GM23338 (cell line): ENCODE measurements at regions not wholly inside any gene's neighbourhood (a gene's known extent, or its start where the extent isn't known, plus 50 kb on each side); places are given as distances from the start of the nearest gene placed in this dataset.

ENCODE experiments used
- CREB1 ChIP-seq: fragments of 250-450 bp; sonication (Bioruptor Pico); IDR thresholded peaks from 2 replicates; pipeline ENCODE4 v1.5.0; 2020; ENCODE audit warnings: low read depth, mild to moderate bottlenecking, moderate library complexity
- EZH2 ChIP-seq: fragments of 200-600 bp; sonication (generic); IDR thresholded peaks from one replicate; pipeline ENCODE4 v1.8.0; 2017; ENCODE audit warnings: antibody characterized with exemption, mild to moderate bottlenecking, low read depth; ENCODE audit not compliant: unreplicated experiment
- EZH2phosphoT487 ChIP-seq: fragments of 200-600 bp; sonication (generic); IDR thresholded peaks from one replicate; pipeline ENCODE4 v1.8.1; 2018; ENCODE audit warnings: antibody characterized with exemption; ENCODE audit not compliant: unreplicated experiment
- JUNB ChIP-seq: IDR thresholded peaks from one replicate; pipeline ENCODE4 v1.6.1; 2016; ENCODE audit warnings: antibody characterized with exemption; ENCODE audit not compliant: unreplicated experiment
- POLR2AphosphoS5 ChIP-seq: IDR thresholded peaks from 2 replicates; pipeline ENCODE4 v1.6.1; 2016; ENCODE audit warnings: antibody characterized with exemption, low read depth
- TF ChIP-seq, protein P1 (sequence below), 2 experiments: fragments of 200-600 bp in 1 of 2; sonication (generic) in 1 of 2; conservative IDR thresholded peaks; 2 replicates each; pipeline versions ENCODE4 v1.5.1 to v1.6.1; 2016 to 2017; ENCODE audit warnings: antibody characterized with exemption in 2 of 2, low read depth in 2 of 2, mild to moderate bottlenecking in 2 of 2, moderate library complexity in 1 of 2
- TF ChIP-seq, protein P2 (sequence below): fragments of 250-450 bp; sonication (Bioruptor Pico); IDR thresholded peaks from 2 replicates; pipeline ENCODE4 v1.5.0; 2020; ENCODE audit warnings: mild to moderate bottlenecking, moderate library complexity
- TF ChIP-seq, protein P3 (sequence below): IDR thresholded peaks from one replicate; pipeline ENCODE4 v1.6.1; 2018; ENCODE audit warnings: antibody characterized with exemption; ENCODE audit not compliant: unreplicated experiment
- TF ChIP-seq, protein P4 (sequence below): IDR thresholded peaks from 2 replicates; pipeline ENCODE4 v1.6.1; 2016; ENCODE audit warnings: antibody characterized with exemption

DNA sequence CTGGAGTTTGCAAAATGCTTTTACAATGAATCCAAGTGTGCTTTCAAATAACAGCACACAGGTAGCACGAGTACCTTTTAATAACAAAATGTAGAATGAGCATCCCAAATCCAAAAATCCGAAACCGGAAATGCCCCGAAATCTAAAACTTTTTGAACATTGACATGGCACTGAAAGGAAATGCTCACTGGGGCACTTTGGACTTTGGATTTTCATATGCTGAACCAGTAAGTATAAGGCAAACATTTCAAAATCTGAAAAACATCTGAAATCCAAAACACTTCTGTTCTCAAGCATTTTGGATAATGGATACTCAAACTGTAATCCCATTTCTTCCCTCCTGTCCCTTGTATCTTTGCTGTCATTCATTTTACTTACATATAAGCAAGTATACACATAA, 50.1 kb downstream of the GCNT4 start:
- TF ChIP-seq EZH2 (no peak), POLR2AphosphoS5 (no peak), JUNB (no peak), CREB1 (CRISPR knock-in tag) (no peak), EZH2phosphoT487 (no peak)
- TF ChIP-seq, protein P1, sequence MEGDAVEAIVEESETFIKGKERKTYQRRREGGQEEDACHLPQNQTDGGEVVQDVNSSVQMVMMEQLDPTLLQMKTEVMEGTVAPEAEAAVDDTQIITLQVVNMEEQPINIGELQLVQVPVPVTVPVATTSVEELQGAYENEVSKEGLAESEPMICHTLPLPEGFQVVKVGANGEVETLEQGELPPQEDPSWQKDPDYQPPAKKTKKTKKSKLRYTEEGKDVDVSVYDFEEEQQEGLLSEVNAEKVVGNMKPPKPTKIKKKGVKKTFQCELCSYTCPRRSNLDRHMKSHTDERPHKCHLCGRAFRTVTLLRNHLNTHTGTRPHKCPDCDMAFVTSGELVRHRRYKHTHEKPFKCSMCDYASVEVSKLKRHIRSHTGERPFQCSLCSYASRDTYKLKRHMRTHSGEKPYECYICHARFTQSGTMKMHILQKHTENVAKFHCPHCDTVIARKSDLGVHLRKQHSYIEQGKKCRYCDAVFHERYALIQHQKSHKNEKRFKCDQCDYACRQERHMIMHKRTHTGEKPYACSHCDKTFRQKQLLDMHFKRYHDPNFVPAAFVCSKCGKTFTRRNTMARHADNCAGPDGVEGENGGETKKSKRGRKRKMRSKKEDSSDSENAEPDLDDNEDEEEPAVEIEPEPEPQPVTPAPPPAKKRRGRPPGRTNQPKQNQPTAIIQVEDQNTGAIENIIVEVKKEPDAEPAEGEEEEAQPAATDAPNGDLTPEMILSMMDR (conservative IDR thresholded peaks at IDR 0.05; ENCODE audit: low read depth in 2 of 2), result no peak
- TF ChIP-seq, protein P2, sequence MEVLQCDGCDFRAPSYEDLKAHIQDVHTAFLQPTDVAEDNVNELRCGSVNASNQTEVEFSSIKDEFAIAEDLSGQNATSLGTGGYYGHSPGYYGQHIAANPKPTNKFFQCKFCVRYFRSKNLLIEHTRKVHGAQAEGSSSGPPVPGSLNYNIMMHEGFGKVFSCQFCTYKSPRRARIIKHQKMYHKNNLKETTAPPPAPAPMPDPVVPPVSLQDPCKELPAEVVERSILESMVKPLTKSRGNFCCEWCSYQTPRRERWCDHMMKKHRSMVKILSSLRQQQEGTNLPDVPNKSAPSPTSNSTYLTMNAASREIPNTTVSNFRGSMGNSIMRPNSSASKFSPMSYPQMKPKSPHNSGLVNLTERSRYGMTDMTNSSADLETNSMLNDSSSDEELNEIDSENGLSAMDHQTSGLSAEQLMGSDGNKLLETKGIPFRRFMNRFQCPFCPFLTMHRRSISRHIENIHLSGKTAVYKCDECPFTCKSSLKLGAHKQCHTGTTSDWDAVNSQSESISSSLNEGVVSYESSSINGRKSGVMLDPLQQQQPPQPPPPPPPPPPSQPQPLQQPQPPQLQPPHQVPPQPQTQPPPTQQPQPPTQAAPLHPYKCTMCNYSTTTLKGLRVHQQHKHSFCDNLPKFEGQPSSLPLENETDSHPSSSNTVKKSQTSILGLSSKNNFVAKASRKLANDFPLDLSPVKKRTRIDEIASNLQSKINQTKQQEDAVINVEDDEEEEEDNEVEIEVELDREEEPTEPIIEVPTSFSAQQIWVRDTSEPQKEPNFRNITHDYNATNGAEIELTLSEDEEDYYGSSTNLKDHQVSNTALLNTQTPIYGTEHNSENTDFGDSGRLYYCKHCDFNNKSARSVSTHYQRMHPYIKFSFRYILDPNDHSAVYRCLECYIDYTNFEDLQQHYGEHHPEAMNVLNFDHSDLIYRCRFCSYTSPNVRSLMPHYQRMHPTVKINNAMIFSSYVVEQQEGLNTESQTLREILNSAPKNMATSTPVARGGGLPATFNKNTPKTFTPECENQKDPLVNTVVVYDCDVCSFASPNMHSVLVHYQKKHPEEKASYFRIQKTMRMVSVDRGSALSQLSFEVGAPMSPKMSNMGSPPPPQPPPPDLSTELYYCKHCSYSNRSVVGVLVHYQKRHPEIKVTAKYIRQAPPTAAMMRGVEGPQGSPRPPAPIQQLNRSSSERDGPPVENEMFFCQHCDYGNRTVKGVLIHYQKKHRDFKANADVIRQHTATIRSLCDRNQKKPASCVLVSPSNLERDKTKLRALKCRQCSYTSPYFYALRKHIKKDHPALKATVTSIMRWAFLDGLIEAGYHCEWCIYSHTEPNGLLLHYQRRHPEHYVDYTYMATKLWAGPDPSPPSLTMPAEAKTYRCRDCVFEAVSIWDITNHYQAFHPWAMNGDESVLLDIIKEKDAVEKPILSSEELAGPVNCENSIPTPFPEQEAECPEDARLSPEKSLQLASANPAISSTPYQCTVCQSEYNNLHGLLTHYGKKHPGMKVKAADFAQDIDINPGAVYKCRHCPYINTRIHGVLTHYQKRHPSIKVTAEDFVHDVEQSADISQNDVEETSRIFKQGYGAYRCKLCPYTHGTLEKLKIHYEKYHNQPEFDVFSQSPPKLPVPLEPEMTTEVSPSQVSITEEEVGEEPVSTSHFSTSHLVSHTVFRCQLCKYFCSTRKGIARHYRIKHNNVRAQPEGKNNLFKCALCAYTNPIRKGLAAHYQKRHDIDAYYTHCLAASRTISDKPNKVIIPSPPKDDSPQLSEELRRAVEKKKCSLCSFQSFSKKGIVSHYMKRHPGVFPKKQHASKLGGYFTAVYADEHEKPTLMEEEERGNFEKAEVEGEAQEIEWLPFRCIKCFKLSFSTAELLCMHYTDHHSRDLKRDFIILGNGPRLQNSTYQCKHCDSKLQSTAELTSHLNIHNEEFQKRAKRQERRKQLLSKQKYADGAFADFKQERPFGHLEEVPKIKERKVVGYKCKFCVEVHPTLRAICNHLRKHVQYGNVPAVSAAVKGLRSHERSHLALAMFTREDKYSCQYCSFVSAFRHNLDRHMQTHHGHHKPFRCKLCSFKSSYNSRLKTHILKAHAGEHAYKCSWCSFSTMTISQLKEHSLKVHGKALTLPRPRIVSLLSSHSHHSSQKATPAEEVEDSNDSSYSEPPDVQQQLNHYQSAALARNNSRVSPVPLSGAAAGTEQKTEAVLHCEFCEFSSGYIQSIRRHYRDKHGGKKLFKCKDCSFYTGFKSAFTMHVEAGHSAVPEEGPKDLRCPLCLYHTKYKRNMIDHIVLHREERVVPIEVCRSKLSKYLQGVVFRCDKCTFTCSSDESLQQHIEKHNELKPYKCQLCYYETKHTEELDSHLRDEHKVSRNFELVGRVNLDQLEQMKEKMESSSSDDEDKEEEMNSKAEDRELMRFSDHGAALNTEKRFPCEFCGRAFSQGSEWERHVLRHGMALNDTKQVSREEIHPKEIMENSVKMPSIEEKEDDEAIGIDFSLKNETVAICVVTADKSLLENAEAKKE (CRISPR knock-in tag), result no peak
- TF ChIP-seq, protein P3, sequence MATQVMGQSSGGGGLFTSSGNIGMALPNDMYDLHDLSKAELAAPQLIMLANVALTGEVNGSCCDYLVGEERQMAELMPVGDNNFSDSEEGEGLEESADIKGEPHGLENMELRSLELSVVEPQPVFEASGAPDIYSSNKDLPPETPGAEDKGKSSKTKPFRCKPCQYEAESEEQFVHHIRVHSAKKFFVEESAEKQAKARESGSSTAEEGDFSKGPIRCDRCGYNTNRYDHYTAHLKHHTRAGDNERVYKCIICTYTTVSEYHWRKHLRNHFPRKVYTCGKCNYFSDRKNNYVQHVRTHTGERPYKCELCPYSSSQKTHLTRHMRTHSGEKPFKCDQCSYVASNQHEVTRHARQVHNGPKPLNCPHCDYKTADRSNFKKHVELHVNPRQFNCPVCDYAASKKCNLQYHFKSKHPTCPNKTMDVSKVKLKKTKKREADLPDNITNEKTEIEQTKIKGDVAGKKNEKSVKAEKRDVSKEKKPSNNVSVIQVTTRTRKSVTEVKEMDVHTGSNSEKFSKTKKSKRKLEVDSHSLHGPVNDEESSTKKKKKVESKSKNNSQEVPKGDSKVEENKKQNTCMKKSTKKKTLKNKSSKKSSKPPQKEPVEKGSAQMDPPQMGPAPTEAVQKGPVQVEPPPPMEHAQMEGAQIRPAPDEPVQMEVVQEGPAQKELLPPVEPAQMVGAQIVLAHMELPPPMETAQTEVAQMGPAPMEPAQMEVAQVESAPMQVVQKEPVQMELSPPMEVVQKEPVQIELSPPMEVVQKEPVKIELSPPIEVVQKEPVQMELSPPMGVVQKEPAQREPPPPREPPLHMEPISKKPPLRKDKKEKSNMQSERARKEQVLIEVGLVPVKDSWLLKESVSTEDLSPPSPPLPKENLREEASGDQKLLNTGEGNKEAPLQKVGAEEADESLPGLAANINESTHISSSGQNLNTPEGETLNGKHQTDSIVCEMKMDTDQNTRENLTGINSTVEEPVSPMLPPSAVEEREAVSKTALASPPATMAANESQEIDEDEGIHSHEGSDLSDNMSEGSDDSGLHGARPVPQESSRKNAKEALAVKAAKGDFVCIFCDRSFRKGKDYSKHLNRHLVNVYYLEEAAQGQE, result no peak
- TF ChIP-seq, protein P4, sequence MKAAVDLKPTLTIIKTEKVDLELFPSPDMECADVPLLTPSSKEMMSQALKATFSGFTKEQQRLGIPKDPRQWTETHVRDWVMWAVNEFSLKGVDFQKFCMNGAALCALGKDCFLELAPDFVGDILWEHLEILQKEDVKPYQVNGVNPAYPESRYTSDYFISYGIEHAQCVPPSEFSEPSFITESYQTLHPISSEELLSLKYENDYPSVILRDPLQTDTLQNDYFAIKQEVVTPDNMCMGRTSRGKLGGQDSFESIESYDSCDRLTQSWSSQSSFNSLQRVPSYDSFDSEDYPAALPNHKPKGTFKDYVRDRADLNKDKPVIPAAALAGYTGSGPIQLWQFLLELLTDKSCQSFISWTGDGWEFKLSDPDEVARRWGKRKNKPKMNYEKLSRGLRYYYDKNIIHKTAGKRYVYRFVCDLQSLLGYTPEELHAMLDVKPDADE, result no peak
